Liver (tissue), 8 donors: ENCODE measurements at regions not wholly inside any gene's neighbourhood (a gene's known extent, or its start where the extent isn't known, plus 50 kb on each side); places are given as distances from the start of the nearest gene placed in this dataset.

Experiments
- DNase-seq: peaks from one replicate; pipeline ENCODE4 v3.0.0-alpha.2; 2017; ENCODE audit warnings: low spot score
- H3K27ac ChIP-seq, 2 donors: one replicate each; pipeline ENCODE4 v1.7.0; 2013; ENCODE audit warnings: inconsistent platforms in 2 of 2, low read length in 2 of 2, control low read depth in 1 of 2, low read depth in 1 of 2, mild to moderate bottlenecking in 1 of 2
- H3K27me3 ChIP-seq, 4 donors: one replicate each; pipeline versions ENCODE4 v1.6.1 to v1.7.0; 2013; ENCODE audit warnings: low read length in 3 of 4, inconsistent platforms in 1 of 4, mild to moderate bottlenecking in 1 of 4, moderate library complexity in 1 of 4; ENCODE audit not compliant: control insufficient read depth in 4 of 4, insufficient read depth in 4 of 4
- H3K36me3 ChIP-seq, 4 donors: one replicate each; pipeline versions ENCODE4 v1.6.1 to v1.7.0; 2013; ENCODE audit warnings: low read length in 3 of 4, mild to moderate bottlenecking in 3 of 4, low read depth in 1 of 4, moderate library complexity in 1 of 4; ENCODE audit not compliant: control insufficient read depth in 4 of 4, insufficient read depth in 3 of 4
- H3K4me1 ChIP-seq, 4 donors: one replicate each; pipeline versions ENCODE4 v1.6.1 to v1.7.0; 2013; ENCODE audit warnings: low read length in 3 of 4, mild to moderate bottlenecking in 3 of 4, moderate library complexity in 1 of 4; ENCODE audit not compliant: control insufficient read depth in 4 of 4, insufficient read depth in 4 of 4
- H3K4me3 ChIP-seq, 3 donors: one replicate each; pipeline versions ENCODE4 v1.6.1 to v1.7.0; 2013; ENCODE audit warnings: low read length in 3 of 3, control low read depth in 1 of 3, low read depth in 1 of 3, mild to moderate bottlenecking in 1 of 3
- H3K9ac ChIP-seq, 2 donors: one replicate each; pipeline ENCODE4 v1.7.0; 2013; ENCODE audit warnings: low read length in 2 of 2, mild to moderate bottlenecking in 2 of 2, moderate library complexity in 2 of 2, control low read depth in 1 of 2, low read depth in 1 of 2
- H3K9me3 ChIP-seq, 4 donors: one replicate each; pipeline versions ENCODE4 v1.6.1 to v1.7.0; 2013; ENCODE audit warnings: low read length in 3 of 4; ENCODE audit not compliant: control insufficient read depth in 4 of 4
- CTCF ChIP-seq: fragments of 150-350 bp; IDR thresholded peaks from 2 replicates; pipeline ENCODE4 v1.5.1; 2017; ENCODE audit warnings: improper control_type of control experiment, low read depth, low read length; ENCODE audit not compliant: missing input control
- EGR1 ChIP-seq, 2 donors: IDR thresholded peaks; 2 replicates each; pipeline ENCODE4 v1.6.1; 2016 to 2018; ENCODE audit warnings: antibody characterized with exemption in 2 of 2, low read depth in 2 of 2
- FOXA1 ChIP-seq: IDR thresholded peaks from 2 replicates; pipeline ENCODE4 v1.6.1; 2016; ENCODE audit warnings: antibody characterized with exemption
- GABPA ChIP-seq, 2 donors: IDR thresholded peaks in 1 of 2; conservative IDR thresholded peaks in 1 of 2; 2 replicates each; pipeline ENCODE4 v1.6.1; 2016; ENCODE audit warnings: antibody characterized with exemption in 2 of 2, mild to moderate bottlenecking in 1 of 2, moderate library complexity in 1 of 2
- HNF4A ChIP-seq, 2 donors: conservative IDR thresholded peaks; 2 replicates each; pipeline ENCODE4 v1.6.1; 2016; ENCODE audit warnings: antibody characterized with exemption in 2 of 2, mild to moderate bottlenecking in 2 of 2
- HNF4G ChIP-seq: IDR thresholded peaks from 2 replicates; pipeline ENCODE4 v1.6.1; 2016; ENCODE audit warnings: antibody characterized with exemption
- MAX ChIP-seq: IDR thresholded peaks from 2 replicates; pipeline ENCODE4 v1.6.1; 2016; ENCODE audit warnings: antibody characterized with exemption
- RAD21 ChIP-seq, 2 donors: IDR thresholded peaks; 2 replicates each; pipeline ENCODE4 v1.6.1; 2016; ENCODE audit warnings: antibody characterized with exemption in 2 of 2, mild to moderate bottlenecking in 2 of 2
- SP1 ChIP-seq: IDR thresholded peaks from 2 replicates; pipeline ENCODE4 v1.6.1; 2018; ENCODE audit warnings: antibody characterized with exemption, mild to moderate bottlenecking
- TAF1 ChIP-seq: conservative IDR thresholded peaks from 2 replicates; pipeline ENCODE4 v1.6.1; 2016; ENCODE audit warnings: antibody characterized with exemption, mild to moderate bottlenecking
- WGBS: extraction: QIAGEN DNeasy Blood & Tissue Kit; methylation state at CpG from one replicate; pipeline ENCODE4 v1.1.7; 2013; 5-methylcytosine and 5-hydroxymethylcytosine counted together
- TF ChIP-seq, protein P1 (sequence below): IDR thresholded peaks from 2 replicates; pipeline ENCODE4 v1.6.1; 2016; ENCODE audit warnings: antibody characterized with exemption
- TF ChIP-seq, protein P2 (sequence below): IDR thresholded peaks from 2 replicates; pipeline ENCODE4 v1.6.1; 2016; ENCODE audit warnings: antibody characterized with exemption, mild to moderate bottlenecking
- donor health status: healthy.
- donor health status: healthy.
- donor health status: healthy.
- donor health status: healthy.
- donor health status: healthy.

DNA sequence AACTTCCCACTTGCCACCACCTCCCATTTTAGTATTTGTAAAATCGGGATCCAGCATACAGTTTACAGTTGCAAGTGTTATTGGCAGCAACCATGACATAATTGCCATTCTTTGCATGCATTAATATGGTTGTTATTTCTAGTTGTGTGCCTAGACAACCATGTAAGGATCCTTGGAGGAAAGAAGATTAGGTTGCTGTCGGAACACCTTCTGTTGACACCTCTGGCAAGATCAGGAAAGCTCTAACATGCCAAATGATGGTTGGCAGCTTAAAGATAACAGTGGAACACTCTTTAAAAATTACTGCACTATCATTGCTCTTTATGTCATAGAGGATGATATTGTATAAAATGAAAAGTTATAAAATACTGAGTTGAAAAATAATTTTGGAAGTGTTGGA lies 313.5 kb upstream of the RARB start:
- Histone ChIP-seq H3K27ac (no peak overlapping the region), H3K36me3 (no peaks in the 10 kb centered on the region), H3K9me3 (no peaks in the 10 kb centered on the region), H3K9ac (no peak overlapping the region), H3K4me1 (no peaks in the 10 kb centered on the region), H3K4me3 (no peak overlapping the region), H3K27me3 (no peaks in the 10 kb centered on the region)
- no peak for DNase-seq
- 74% methylated on average over 2 of the region's 2 CpGs for WGBS
- TF ChIP-seq, protein P1, sequence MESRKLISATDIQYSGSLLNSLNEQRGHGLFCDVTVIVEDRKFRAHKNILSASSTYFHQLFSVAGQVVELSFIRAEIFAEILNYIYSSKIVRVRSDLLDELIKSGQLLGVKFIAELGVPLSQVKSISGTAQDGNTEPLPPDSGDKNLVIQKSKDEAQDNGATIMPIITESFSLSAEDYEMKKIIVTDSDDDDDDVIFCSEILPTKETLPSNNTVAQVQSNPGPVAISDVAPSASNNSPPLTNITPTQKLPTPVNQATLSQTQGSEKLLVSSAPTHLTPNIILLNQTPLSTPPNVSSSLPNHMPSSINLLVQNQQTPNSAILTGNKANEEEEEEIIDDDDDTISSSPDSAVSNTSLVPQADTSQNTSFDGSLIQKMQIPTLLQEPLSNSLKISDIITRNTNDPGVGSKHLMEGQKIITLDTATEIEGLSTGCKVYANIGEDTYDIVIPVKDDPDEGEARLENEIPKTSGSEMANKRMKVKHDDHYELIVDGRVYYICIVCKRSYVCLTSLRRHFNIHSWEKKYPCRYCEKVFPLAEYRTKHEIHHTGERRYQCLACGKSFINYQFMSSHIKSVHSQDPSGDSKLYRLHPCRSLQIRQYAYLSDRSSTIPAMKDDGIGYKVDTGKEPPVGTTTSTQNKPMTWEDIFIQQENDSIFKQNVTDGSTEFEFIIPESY, result no peak

GRCh38 chr3:25117005-25117593 lies 311.0 kb upstream of the RARB start:
- no peak for DNase-seq
- Histone ChIP-seq H3K4me3 (no peak overlapping the region), H3K9ac (no peak overlapping the region), H3K36me3 (no peaks in the 10 kb centered on the region), H3K4me1 (no peaks in the 10 kb centered on the region), H3K27me3 (no peaks in the 10 kb centered on the region), H3K27ac (no peak overlapping the region), H3K9me3 (no peaks in the 10 kb centered on the region)
- WGBS, result 71% methylated on average over 4 of the region's 4 CpGs
- TF ChIP-seq GABPA (IDR thresholded peaks at IDR 0.05 in 1 of 2, conservative IDR thresholded peaks at IDR 0.05 in 1 of 2) (no peak), EGR1 (IDR thresholded peaks at IDR 0.05; ENCODE audit: low read depth in 2 of 2) (no peak), HNF4A (conservative IDR thresholded peaks at IDR 0.05) (no peak), CTCF (no peak)
- TF ChIP-seq, protein P2, sequence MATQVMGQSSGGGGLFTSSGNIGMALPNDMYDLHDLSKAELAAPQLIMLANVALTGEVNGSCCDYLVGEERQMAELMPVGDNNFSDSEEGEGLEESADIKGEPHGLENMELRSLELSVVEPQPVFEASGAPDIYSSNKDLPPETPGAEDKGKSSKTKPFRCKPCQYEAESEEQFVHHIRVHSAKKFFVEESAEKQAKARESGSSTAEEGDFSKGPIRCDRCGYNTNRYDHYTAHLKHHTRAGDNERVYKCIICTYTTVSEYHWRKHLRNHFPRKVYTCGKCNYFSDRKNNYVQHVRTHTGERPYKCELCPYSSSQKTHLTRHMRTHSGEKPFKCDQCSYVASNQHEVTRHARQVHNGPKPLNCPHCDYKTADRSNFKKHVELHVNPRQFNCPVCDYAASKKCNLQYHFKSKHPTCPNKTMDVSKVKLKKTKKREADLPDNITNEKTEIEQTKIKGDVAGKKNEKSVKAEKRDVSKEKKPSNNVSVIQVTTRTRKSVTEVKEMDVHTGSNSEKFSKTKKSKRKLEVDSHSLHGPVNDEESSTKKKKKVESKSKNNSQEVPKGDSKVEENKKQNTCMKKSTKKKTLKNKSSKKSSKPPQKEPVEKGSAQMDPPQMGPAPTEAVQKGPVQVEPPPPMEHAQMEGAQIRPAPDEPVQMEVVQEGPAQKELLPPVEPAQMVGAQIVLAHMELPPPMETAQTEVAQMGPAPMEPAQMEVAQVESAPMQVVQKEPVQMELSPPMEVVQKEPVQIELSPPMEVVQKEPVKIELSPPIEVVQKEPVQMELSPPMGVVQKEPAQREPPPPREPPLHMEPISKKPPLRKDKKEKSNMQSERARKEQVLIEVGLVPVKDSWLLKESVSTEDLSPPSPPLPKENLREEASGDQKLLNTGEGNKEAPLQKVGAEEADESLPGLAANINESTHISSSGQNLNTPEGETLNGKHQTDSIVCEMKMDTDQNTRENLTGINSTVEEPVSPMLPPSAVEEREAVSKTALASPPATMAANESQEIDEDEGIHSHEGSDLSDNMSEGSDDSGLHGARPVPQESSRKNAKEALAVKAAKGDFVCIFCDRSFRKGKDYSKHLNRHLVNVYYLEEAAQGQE, result no peak

GRCh38 chr3:25119682-25120081 lies 308.4 kb upstream of the RARB start:
- H3K27ac ChIP-seq, result no peak overlapping the region
- TF ChIP-seq TAF1, result no peak
- TF ChIP-seq HNF4G, result no peak
- TF ChIP-seq RAD21 (IDR thresholded peaks at IDR 0.05), result no peak
- no peak for TF ChIP-seq SP1
- TF ChIP-seq MAX, result no peak
- TF ChIP-seq GABPA (IDR thresholded peaks at IDR 0.05 in 1 of 2, conservative IDR thresholded peaks at IDR 0.05 in 1 of 2), result no peak
- no peak for TF ChIP-seq FOXA1
- H3K27me3 ChIP-seq, result no peaks in the 10 kb centered on the region
- H3K36me3 ChIP-seq, result no peaks in the 10 kb centered on the region
- H3K4me1 ChIP-seq, result no peaks in the 10 kb centered on the region
- no peaks in the 10 kb centered on the region for H3K9me3 ChIP-seq
- no peak overlapping the region for H3K4me3 ChIP-seq
- DNase-seq, result no peak
- WGBS, result 72% methylated on average over 1 of the region's 1 CpG
- H3K9ac ChIP-seq, result no peak overlapping the region
